SK-N-SH (cell line): ENCODE measurements at regions not wholly inside any gene's neighbourhood (a gene's known extent, or its start where the extent isn't known, plus 50 kb on each side); places are given as distances from the start of the nearest gene placed in this dataset.

Experiments used
- CTCF ChIA-PET: fragments of 300-600, 350-600 bp; formaldehyde crosslinking; extraction: SDS; loops from one replicate; lab custom pipeline; 2021; lab: Yijun Ruan, JAX
- POLR2A ChIA-PET: fragments of 350-600 bp; sonication (Branson Sonifier 250); formaldehyde crosslinking; extraction: SDS; loops from one replicate; lab custom pipeline; 2020; ENCODE audit warnings: antibody characterized with exemption, inconsistent platforms; lab: Yijun Ruan, JAX
- DNase-seq: peaks from one replicate; pipeline ENCODE4 v3.0.0; 2012
- H2AFZ ChIP-seq: fragments of 200-600 bp; sonication (generic); 2 replicates; pipeline ENCODE4 v1.8.1; 2016; ENCODE audit warnings: antibody characterized with exemption, mild to moderate bottlenecking, low read depth
- H3F3A ChIP-seq: fragments of 200-600 bp; sonication (generic); replicated peaks from 2 replicates; pipeline ENCODE3; 2016; ENCODE audit warnings: antibody characterized with exemption, mild to moderate bottlenecking; ENCODE audit not compliant: insufficient read depth
- H3K27ac ChIP-seq, 2 experiments: fragments of 200-500 bp in 1 of 2; fragments of 200-600 bp in 1 of 2; sonication (Bioruptor generic) in 1 of 2; sonication (generic), shearing (Covaris generic) in 1 of 2; 2 replicates each; pipeline versions ENCODE4 v1.5.1 to v1.6.1; 2014 to 2016; ENCODE audit warnings: low read depth in 2 of 2, inconsistent platforms in 1 of 2, low read length in 1 of 2, mild to moderate bottlenecking in 1 of 2, mixed read lengths in 1 of 2
- H3K27me3 ChIP-seq: fragments of 200-600 bp; sonication (generic), shearing (Covaris generic); 2 replicates; pipeline ENCODE4 v1.6.1; 2016; ENCODE audit warnings: mixed run types; ENCODE audit not compliant: insufficient read depth
- H3K36me3 ChIP-seq, 2 experiments: fragments of 200-500 bp in 1 of 2; fragments of 200-600 bp in 1 of 2; sonication (Bioruptor generic) in 1 of 2; sonication (generic) in 1 of 2; replicated peaks in 1 of 2; 2 replicates each; pipeline versions ENCODE3 to v1.5.1; 2014 to 2016; ENCODE audit warnings: low read length in 1 of 2, mild to moderate bottlenecking in 1 of 2; ENCODE audit not compliant: insufficient read depth in 2 of 2, control insufficient read depth in 1 of 2
- H3K4me1 ChIP-seq, 2 experiments: fragments of 200-500 bp in 1 of 2; fragments of 200-600 bp in 1 of 2; sonication (Bioruptor generic) in 1 of 2; sonication (generic), shearing (Covaris generic) in 1 of 2; 2 replicates each; pipeline versions ENCODE4 v1.5.1 to v1.6.1; 2014 to 2016; ENCODE audit warnings: low read depth in 1 of 2, low read length in 1 of 2, mixed run types in 1 of 2; ENCODE audit not compliant: insufficient read depth in 2 of 2, control insufficient read depth in 1 of 2
- H3K4me2 ChIP-seq: fragments of 200-600 bp; sonication (generic), shearing (Covaris generic); 2 replicates; pipeline ENCODE4 v1.6.1; 2017; ENCODE audit warnings: mixed run types
- H3K4me3 ChIP-seq, 2 experiments: fragments of 200-500 bp in 1 of 2; fragments of 200-600 bp in 1 of 2; sonication (Bioruptor generic) in 1 of 2; sonication (generic), shearing (Covaris generic) in 1 of 2; 2 replicates each; pipeline versions ENCODE4 v1.5.1 to v1.8.1; 2014 to 2016; ENCODE audit warnings: low read depth in 2 of 2, inconsistent platforms in 1 of 2, low read length in 1 of 2, mild to moderate bottlenecking in 1 of 2, mixed read lengths in 1 of 2, moderate library complexity in 1 of 2
- H3K79me2 ChIP-seq: fragments of 200-600 bp; sonication (generic); 2 replicates; pipeline ENCODE4 v1.8.1; 2017; ENCODE audit warnings: mild to moderate bottlenecking; ENCODE audit not compliant: insufficient read depth
- H3K9ac ChIP-seq: fragments of 200-600 bp; sonication (generic); 2 replicates; pipeline ENCODE4 v1.6.1; 2017; ENCODE audit warnings: mixed run types
- H3K9me2 ChIP-seq: fragments of 200-600 bp; sonication (generic); 2 replicates; pipeline ENCODE4 v1.6.1; 2017; ENCODE audit warnings: mixed run types
- H3K9me3 ChIP-seq: fragments of 200-600 bp; sonication (generic); 2 replicates; pipeline ENCODE4 v1.6.1; 2017; ENCODE audit warnings: mixed run types, mild to moderate bottlenecking, moderate library complexity
- H4K20me1 ChIP-seq: fragments of 200-600 bp; sonication (generic); 2 replicates; pipeline ENCODE4 v1.6.1; 2017; ENCODE audit warnings: mild to moderate bottlenecking, mixed run types; ENCODE audit not compliant: insufficient read depth
- CHD2 ChIP-seq: fragments of 150-350 bp; IDR thresholded peaks from 2 replicates; pipeline ENCODE4 v1.6.1; 2018; ENCODE audit warnings: low read length; ENCODE audit not compliant: partially characterized antibody
- EP300 ChIP-seq, 2 experiments: IDR thresholded peaks; 2 replicates each; pipeline versions ENCODE4 v1.4.0 to v1.6.1; 2012; ENCODE audit warnings: borderline replicate concordance in 1 of 2, low read depth in 1 of 2, low read length in 1 of 2
- EZH2phosphoT487 ChIP-seq: fragments of 200-600 bp; sonication (generic); IDR thresholded peaks from 2 replicates; pipeline ENCODE4 v1.6.1; 2017; ENCODE audit warnings: low read depth, mixed run types, mild to moderate bottlenecking, antibody characterized with exemption, moderate library complexity, borderline replicate concordance
- FOSL2 ChIP-seq: IDR thresholded peaks from 2 replicates; pipeline ENCODE4 v1.4.0; 2012; ENCODE audit warnings: low read depth, mild to moderate bottlenecking, moderate library complexity, borderline replicate concordance
- FOXM1 ChIP-seq: IDR thresholded peaks from 2 replicates; pipeline ENCODE4 v1.4.0; 2012; ENCODE audit warnings: low read depth, mild to moderate bottlenecking
- MXI1 ChIP-seq: IDR thresholded peaks from 2 replicates; pipeline ENCODE4 v1.6.1; 2012; ENCODE audit warnings: mild to moderate bottlenecking, low read depth, low read length, improper control_type of control experiment
- RAD21 ChIP-seq: IDR thresholded peaks from 2 replicates; pipeline ENCODE4 v1.6.1; 2012; ENCODE audit warnings: mild to moderate bottlenecking, low read length
- RCOR1 ChIP-seq: fragments of 150-350 bp; IDR thresholded peaks from 2 replicates; pipeline ENCODE4 v1.6.1; 2017; ENCODE audit warnings: antibody characterized with exemption, low read length
- TAF1 ChIP-seq: IDR thresholded peaks from 2 replicates; pipeline ENCODE4 v1.6.1; 2012; ENCODE audit warnings: low read depth, mild to moderate bottlenecking, low read length, moderate library complexity, borderline replicate concordance
- YY1 ChIP-seq: IDR thresholded peaks from 2 replicates; pipeline ENCODE4 v1.4.0; 2012; ENCODE audit warnings: low read depth, mild to moderate bottlenecking
- WGBS: methylation state at CpG from one replicate; pipeline ENCODE4 v1.1.6; 2017; ENCODE audit warnings: low lambda C conversion rate; 5-methylcytosine and 5-hydroxymethylcytosine counted together
- TF ChIP-seq, protein P1 (sequence below): IDR thresholded peaks from 2 replicates; pipeline ENCODE4; 2012
- TF ChIP-seq, protein P2 (sequence below): IDR thresholded peaks from 2 replicates; pipeline ENCODE4 v1.4.0; 2012; ENCODE audit warnings: low read depth
- TF ChIP-seq, protein P3 (sequence below): IDR thresholded peaks from 2 replicates; pipeline ENCODE4 v1.6.1; 2012; ENCODE audit warnings: mild to moderate bottlenecking, low read depth, low read length, moderate library complexity
- TF ChIP-seq, protein P4 (sequence below): fragments of 150-350 bp; IDR thresholded peaks from 2 replicates; pipeline ENCODE4 v1.6.1; 2016; ENCODE audit warnings: mild to moderate bottlenecking, low read depth, low read length

DNA sequence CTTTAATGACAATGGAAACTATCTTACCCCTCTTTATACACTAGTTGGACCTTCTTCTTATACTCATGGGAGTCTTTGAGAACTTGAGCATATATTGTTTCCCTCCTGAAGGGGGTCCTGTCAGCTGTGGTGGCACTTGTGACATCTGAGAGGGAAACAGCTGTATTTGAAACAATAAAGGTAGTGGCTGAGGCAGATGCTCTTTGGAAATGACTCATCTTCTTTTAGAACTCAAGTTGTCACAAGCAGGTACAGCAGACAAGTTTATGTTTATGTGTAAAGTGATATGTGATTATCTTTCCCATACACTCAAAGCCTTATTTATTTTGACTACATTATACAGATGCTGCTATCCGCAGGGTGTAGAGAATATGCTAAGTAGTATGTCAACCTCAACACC is 220.0 kb upstream of the GRM7 start:
- Histone ChIP-seq H3K27me3 (no peaks in the 10 kb centered on the region), H3F3A (no peaks in the 10 kb centered on the region), H3K9me3 (0 out of 2 replicates have a peak, but pooled peaks cover under 1% of the 10 kb centered on the region), H2AFZ (no peak overlapping the region), H3K27ac (no peak overlapping the region), H3K4me1 (no peaks in the 10 kb centered on the region), H4K20me1 (no peaks in the 10 kb centered on the region), H3K4me2 (no peak overlapping the region), H3K9me2 (no peaks in the 10 kb centered on the region), H3K36me3 (no peaks in the 10 kb centered on the region), H3K9ac (no peak overlapping the region), H3K4me3 (no peak overlapping the region), H3K79me2 (no peaks in the 10 kb centered on the region)
- POLR2A ChIA-PET, result no interaction called here
- WGBS, result 39% methylated on average over 1 of the region's 1 CpG
- no peak for DNase-seq
- TF ChIP-seq RAD21, result no peak
- no peak for TF ChIP-seq CHD2
- no peak for TF ChIP-seq EZH2phosphoT487
- TF ChIP-seq YY1, result no peak
- no peak for TF ChIP-seq FOSL2
- TF ChIP-seq MXI1, result no peak
- TF ChIP-seq FOXM1, result no peak
- TF ChIP-seq, protein P1, sequence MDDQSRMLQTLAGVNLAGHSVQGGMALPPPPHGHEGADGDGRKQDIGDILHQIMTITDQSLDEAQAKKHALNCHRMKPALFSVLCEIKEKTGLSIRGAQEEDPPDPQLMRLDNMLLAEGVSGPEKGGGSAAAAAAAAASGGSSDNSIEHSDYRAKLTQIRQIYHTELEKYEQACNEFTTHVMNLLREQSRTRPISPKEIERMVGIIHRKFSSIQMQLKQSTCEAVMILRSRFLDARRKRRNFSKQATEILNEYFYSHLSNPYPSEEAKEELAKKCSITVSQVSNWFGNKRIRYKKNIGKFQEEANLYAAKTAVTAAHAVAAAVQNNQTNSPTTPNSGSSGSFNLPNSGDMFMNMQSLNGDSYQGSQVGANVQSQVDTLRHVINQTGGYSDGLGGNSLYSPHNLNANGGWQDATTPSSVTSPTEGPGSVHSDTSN, result no peak
- TF ChIP-seq EP300 (IDR thresholded peaks at IDR 0.05; ENCODE audit: borderline replicate concordance in 1 of 2, low read depth in 1 of 2, low read length in 1 of 2), result no peak
- TF ChIP-seq, protein P2, sequence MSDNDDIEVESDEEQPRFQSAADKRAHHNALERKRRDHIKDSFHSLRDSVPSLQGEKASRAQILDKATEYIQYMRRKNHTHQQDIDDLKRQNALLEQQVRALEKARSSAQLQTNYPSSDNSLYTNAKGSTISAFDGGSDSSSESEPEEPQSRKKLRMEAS, result no peak
- CTCF ChIA-PET, result no interaction called here

DNA sequence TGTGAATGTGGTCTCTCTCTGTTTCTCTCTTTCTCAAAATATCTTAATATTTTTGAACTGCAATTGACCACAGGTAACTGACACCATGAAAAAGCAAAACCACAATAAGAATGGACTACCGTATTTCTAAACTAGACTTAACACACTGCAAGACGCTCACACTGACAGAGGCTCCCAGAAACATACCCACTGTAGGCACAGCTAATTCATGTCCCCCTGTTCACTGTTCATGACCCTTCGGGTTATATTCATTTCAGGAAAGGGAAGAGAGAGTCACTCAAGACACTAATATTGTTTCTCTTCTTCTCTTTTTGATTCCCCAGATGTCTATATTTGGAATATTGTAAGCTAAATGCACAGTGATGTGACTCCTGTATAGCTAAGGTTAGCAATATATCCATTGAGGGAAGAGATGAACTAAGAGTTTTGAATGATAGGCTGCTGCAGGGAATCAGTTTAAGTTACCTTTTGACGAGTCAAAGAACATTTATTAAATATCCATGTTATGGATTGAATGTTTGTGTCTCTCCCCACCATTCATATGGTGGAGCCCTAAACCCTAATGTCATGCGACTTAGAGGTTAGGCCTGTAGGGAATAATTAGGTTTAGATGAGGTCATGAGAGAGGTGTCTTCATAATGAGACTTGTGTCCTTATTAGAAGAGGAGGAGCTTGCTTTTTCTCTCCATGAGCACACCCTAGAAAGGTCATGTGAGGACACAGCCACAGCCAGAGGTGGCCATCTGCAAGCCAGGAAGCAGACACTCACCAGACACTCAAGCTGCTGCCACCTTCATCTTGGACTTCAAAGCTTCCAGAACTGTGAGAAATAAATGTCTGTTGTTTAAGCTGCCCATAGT is 216.6 kb upstream of the GRM7 start:
- no peak overlapping the region for H3K4me2 ChIP-seq
- no peak overlapping the region for H3K4me3 ChIP-seq
- H3K27ac ChIP-seq, result no peak overlapping the region
- no peak for DNase-seq
- ChIA-PET CTCF (no interaction called here), POLR2A (no interaction called here)
- H2AFZ ChIP-seq, result no peak overlapping the region
- 18% methylated on average over 5 of the region's 5 CpGs for WGBS
- no peaks in the 10 kb centered on the region for H3F3A ChIP-seq
- H3K4me1 ChIP-seq, result no peaks in the 10 kb centered on the region
- no peaks in the 10 kb centered on the region for H3K9me2 ChIP-seq
- H3K27me3 ChIP-seq, result no peaks in the 10 kb centered on the region
- no peaks in the 10 kb centered on the region for H3K79me2 ChIP-seq
- H3K9ac ChIP-seq, result no peak overlapping the region
- no peaks in the 10 kb centered on the region for H3K36me3 ChIP-seq
- TF ChIP-seq, protein P3, sequence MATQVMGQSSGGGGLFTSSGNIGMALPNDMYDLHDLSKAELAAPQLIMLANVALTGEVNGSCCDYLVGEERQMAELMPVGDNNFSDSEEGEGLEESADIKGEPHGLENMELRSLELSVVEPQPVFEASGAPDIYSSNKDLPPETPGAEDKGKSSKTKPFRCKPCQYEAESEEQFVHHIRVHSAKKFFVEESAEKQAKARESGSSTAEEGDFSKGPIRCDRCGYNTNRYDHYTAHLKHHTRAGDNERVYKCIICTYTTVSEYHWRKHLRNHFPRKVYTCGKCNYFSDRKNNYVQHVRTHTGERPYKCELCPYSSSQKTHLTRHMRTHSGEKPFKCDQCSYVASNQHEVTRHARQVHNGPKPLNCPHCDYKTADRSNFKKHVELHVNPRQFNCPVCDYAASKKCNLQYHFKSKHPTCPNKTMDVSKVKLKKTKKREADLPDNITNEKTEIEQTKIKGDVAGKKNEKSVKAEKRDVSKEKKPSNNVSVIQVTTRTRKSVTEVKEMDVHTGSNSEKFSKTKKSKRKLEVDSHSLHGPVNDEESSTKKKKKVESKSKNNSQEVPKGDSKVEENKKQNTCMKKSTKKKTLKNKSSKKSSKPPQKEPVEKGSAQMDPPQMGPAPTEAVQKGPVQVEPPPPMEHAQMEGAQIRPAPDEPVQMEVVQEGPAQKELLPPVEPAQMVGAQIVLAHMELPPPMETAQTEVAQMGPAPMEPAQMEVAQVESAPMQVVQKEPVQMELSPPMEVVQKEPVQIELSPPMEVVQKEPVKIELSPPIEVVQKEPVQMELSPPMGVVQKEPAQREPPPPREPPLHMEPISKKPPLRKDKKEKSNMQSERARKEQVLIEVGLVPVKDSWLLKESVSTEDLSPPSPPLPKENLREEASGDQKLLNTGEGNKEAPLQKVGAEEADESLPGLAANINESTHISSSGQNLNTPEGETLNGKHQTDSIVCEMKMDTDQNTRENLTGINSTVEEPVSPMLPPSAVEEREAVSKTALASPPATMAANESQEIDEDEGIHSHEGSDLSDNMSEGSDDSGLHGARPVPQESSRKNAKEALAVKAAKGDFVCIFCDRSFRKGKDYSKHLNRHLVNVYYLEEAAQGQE, result no peak
- no peak for TF ChIP-seq TAF1
- TF ChIP-seq RCOR1, result no peak
- TF ChIP-seq, protein P4, sequence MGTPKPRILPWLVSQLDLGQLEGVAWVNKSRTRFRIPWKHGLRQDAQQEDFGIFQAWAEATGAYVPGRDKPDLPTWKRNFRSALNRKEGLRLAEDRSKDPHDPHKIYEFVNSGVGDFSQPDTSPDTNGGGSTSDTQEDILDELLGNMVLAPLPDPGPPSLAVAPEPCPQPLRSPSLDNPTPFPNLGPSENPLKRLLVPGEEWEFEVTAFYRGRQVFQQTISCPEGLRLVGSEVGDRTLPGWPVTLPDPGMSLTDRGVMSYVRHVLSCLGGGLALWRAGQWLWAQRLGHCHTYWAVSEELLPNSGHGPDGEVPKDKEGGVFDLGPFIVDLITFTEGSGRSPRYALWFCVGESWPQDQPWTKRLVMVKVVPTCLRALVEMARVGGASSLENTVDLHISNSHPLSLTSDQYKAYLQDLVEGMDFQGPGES, result no peak
- H3K9me3 ChIP-seq, result no peaks in the 10 kb centered on the region
- H4K20me1 ChIP-seq, result no peaks in the 10 kb centered on the region
